Vagina (tissue), 2 donors: ENCODE measurements at regions not wholly inside any gene's neighbourhood (a gene's known extent, or its start where the extent isn't known, plus 50 kb on each side); places are given as distances from the start of the nearest gene placed in this dataset.

ENCODE experiments used
- DNase-seq, 2 donors: peaks; one replicate each; pipeline ENCODE4 v3.0.0-alpha.2; 2017; ENCODE audit errors: extremely low spot score in 2 of 2
- H3K27ac ChIP-seq: fragments of 200-600 bp; sonication (generic); one replicate; pipeline ENCODE4 v1.5.1; 2019
- H3K27me3 ChIP-seq: fragments of 200-600 bp; sonication (generic); one replicate; pipeline ENCODE4 v1.5.1; 2019
- H3K36me3 ChIP-seq, 2 donors: fragments of 200-600 bp; sonication (generic); one replicate each; pipeline ENCODE4 v1.5.1; 2017 to 2019
- H3K4me1 ChIP-seq: fragments of 200-600 bp; sonication (generic); one replicate; pipeline ENCODE4 v1.5.1; 2019
- H3K4me3 ChIP-seq, 2 donors: fragments of 200-600 bp; sonication (generic); 1 replicate in 1 of 2; 2 replicates in 1 of 2; pipeline ENCODE4 v1.5.1; 2016 to 2019
- H3K9me3 ChIP-seq: fragments of 200-600 bp; sonication (generic); one replicate; pipeline ENCODE4 v1.5.1; 2019
- POLR2A ChIP-seq, 2 donors: fragments of 450-650 bp; IDR thresholded peaks; one replicate each; pipeline ENCODE4 v1.6.1; 2017; ENCODE audit warnings: antibody characterized with exemption in 2 of 2, mild to moderate bottlenecking in 2 of 2, moderate library complexity in 2 of 2
- POLR2AphosphoS5 ChIP-seq, 2 donors: sonication (generic); formaldehyde crosslinking; IDR thresholded peaks; one replicate each; pipeline ENCODE4 v1.9.0; 2017; ENCODE audit warnings: antibody characterized with exemption in 2 of 2, mild to moderate bottlenecking in 2 of 2, low read depth in 1 of 2; ENCODE audit not compliant: insufficient read depth in 1 of 2
- intact Hi-C: fragments of 100-400 bp; cut with DNase I; formaldehyde crosslinking; loops from one replicate; pipeline ENCODE4 v1.15.1; 2023
- TF ChIP-seq, protein P1 (sequence below), 3 experiments: fragments of 450-650 bp in 2 of 3; fragments of 200-600 bp in 1 of 3; sonication (generic) in 1 of 3; IDR thresholded peaks; one replicate each; pipeline ENCODE4 v1.5.1; 2017 to 2019; ENCODE audit warnings: antibody characterized with exemption in 3 of 3, mild to moderate bottlenecking in 2 of 3, moderate library complexity in 2 of 3

DNA sequence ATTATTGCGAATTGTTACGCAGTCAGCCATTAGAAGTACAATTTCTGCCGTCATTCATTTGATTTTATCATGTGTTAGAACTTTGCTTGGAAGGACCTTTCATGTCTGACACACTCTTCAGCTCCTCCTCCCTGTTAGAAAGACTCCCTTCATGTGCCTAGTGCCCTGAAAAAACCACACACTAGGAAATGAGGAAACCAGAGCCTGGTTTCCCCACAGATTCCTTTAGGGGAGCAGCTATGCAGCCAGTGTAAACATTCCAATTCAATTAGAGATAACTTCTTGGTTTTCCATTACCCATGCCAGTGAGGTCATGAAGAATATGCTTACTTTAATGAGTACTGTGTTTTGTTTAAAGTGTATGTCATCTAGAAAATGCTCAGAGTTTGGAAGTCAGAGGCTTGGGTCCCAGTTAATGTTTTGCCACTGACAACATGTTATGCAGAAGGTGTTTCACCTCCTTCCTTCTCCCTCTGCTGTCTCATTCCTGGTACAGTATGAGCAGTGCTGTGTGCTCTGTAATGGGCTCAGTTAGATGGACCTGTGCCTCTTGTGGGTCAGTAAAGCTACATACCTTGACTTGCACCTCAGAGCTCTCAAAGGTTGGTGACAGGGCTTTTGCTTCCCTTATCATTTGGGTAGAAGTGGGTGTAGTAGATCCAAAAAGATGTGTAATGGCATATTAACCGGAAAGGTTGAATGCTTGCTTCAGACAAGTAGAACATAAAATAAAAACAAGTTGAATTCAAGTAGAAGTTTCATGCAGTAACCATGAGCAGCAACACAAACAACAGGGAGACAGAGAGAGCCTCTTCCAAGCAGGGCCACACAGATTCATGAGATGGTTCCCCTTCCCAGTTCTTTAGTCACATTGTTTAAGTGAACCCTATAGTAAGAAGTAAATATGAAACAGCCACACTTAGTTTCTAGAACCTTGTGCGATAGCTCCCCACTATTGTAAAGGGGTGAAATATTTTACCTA is 52.6 kb upstream of the TNFAIP8 start:
- Histone ChIP-seq H3K4me3 (no peak overlapping the region), H3K36me3 (no peaks in the 10 kb centered on the region), H3K27me3 (no peaks in the 10 kb centered on the region), H3K4me1 (peaks cover 21% of the 10 kb centered on the region), H3K9me3 (no peaks in the 10 kb centered on the region), H3K27ac (no peak overlapping the region)
- no peak for DNase-seq
- intact Hi-C loops = no loop called here
- TF ChIP-seq, protein P1, sequence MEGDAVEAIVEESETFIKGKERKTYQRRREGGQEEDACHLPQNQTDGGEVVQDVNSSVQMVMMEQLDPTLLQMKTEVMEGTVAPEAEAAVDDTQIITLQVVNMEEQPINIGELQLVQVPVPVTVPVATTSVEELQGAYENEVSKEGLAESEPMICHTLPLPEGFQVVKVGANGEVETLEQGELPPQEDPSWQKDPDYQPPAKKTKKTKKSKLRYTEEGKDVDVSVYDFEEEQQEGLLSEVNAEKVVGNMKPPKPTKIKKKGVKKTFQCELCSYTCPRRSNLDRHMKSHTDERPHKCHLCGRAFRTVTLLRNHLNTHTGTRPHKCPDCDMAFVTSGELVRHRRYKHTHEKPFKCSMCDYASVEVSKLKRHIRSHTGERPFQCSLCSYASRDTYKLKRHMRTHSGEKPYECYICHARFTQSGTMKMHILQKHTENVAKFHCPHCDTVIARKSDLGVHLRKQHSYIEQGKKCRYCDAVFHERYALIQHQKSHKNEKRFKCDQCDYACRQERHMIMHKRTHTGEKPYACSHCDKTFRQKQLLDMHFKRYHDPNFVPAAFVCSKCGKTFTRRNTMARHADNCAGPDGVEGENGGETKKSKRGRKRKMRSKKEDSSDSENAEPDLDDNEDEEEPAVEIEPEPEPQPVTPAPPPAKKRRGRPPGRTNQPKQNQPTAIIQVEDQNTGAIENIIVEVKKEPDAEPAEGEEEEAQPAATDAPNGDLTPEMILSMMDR (IDR thresholded peaks at IDR 0.05) = no peak
- TF ChIP-seq POLR2AphosphoS5 (IDR thresholded peaks at IDR 0.05; ENCODE audit: insufficient read depth in 1 of 2, low read depth in 1 of 2) (no peak), POLR2A (IDR thresholded peaks at IDR 0.05) (no peak)

DNA sequence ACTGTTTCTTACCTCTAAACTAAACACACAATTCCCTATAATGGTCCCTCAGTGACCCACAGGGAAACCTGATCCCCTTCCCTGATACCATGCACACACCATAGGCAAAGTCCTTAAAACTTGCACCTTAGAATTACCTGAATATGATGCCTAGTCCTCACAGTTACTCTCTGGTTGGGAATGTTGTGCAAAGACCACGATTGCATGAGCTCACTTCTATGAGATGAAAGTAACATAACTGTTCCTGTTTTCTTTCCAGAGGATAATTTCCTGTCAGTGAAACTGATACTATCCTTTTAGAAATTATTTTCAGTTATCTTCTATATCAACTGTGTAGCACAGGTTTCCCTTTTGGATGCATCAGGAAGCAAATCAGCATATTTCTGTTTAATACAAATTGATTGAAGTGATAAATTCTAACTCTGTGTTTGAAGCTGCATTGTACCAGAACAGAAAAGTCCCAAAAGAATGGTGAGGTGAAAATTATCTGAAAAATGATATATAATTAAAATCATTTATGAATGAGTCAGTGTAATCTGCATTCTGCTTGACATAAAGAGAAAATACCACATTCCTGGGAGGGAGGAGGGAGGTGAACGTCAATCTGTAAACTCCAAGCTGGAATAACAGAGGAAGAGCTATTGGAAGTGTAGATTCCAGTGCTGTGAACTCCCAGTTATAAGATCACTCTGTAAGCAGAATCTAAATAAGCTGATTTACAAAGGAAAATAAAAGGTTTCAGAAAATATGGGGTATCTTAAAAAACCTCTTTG is 51.2 kb upstream of the TNFAIP8 start:
- Histone ChIP-seq H3K36me3 (no peaks in the 10 kb centered on the region), H3K4me3 (no peak overlapping the region), H3K4me1 (peaks cover 21% of the 10 kb centered on the region), H3K9me3 (no peaks in the 10 kb centered on the region), H3K27me3 (no peaks in the 10 kb centered on the region), H3K27ac (no peak overlapping the region)
- no peak for DNase-seq
- TF ChIP-seq POLR2A (IDR thresholded peaks at IDR 0.05) (no peak), POLR2AphosphoS5 (IDR thresholded peaks at IDR 0.05; ENCODE audit: insufficient read depth in 1 of 2, low read depth in 1 of 2) (no peak)
- TF ChIP-seq, protein P1 (IDR thresholded peaks at IDR 0.05) = no peak
- intact Hi-C loops = no loop called here
